ENCODE measurements at regions not wholly inside any gene's neighbourhood (a gene's known extent, or its start where the extent isn't known, plus 50 kb on each side); places are given as distances from the start of the nearest gene placed in this dataset.

GRCh38 chr5:82642313-82642712 lies 364.2 kb upstream of the RPS23 start:
- TF ChIP-seq CTCF (IDR thresholded peaks at IDR 0.05 in 2 of 3, conservative IDR thresholded peaks at IDR 0.05 in 1 of 3; ENCODE audit: borderline replicate concordance in 1 of 3, insufficient read depth in 1 of 3, low read depth in 2 of 3, low read length in 2 of 3) (no peak), POLR2A (IDR thresholded peaks at IDR 0.05; ENCODE audit: borderline replicate concordance, extremely low read depth, insufficient read depth, insufficient read length) (no peak), EZH2phosphoT487 (IDR thresholded peaks at IDR 0.05; ENCODE audit: borderline replicate concordance) (no peak), MAX (IDR thresholded peaks at IDR 0.05) (no peak), REST (IDR thresholded peaks at IDR 0.05; ENCODE audit: low read depth) (no peak), YY1 (IDR thresholded peaks at IDR 0.05; ENCODE audit: extremely low read depth, insufficient replicate concordance, low read depth, low read length) (no peak), ZFX (IDR thresholded peaks at IDR 0.05) (no peak), ZBTB33 (IDR thresholded peaks at IDR 0.05; ENCODE audit: extremely low read depth, insufficient replicate concordance, low read length) (no peak), POLR2AphosphoS5 (IDR thresholded peaks at IDR 0.05; ENCODE audit: low read depth, low read length) (no peak)
